ENCODE measurements at regions not wholly inside any gene's neighbourhood (a gene's known extent, or its start where the extent isn't known, plus 50 kb on each side); places are given as distances from the start of the nearest gene placed in this dataset.

DNA sequence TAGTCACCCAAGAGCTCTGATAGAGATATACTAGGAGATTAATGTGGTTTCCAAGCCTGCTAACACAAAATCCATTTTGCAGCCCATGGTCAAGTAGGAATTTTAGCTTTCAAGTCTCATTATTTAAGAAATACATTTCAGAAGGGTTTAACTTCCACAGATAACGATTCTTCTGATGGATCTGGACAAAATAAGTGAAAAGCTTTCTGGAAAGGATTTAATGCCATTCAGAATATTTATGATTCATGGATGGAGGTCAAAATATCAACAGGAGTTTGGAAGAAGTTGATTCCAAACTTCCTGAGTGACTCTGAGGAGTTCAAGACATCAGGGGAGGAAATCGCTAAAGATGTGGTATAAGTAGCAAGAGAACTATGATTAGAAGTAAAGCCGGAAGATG is 214.6 kb downstream of the ATXN7L3B start:
- Histone ChIP-seq H3K4me2 (ENCODE audit: low read depth, low read length, poor library complexity, severe bottlenecking) (no peak overlapping the region), H3K79me2 (ENCODE audit: insufficient read depth, low read length) (no peaks in the 10 kb centered on the region), H3K27ac (ENCODE audit: low read depth, low read length) (no peak overlapping the region), H3K9ac (ENCODE audit: low read length) (no peak overlapping the region), H3K9me2 (replicated peaks; ENCODE audit: insufficient read depth, low read length) (no peaks in the 10 kb centered on the region), H3F3A (ENCODE audit: insufficient read depth) (no peaks in the 10 kb centered on the region), H2AFZ (ENCODE audit: low read depth, low read length, severe bottlenecking) (no peak overlapping the region), H3K27me3 (ENCODE audit: low read length) (no peaks in the 10 kb centered on the region), H3K36me3 (ENCODE audit: low read length) (no peaks in the 10 kb centered on the region), H3K9me3 (ENCODE audit: insufficient read depth, low read length) (no peaks in the 10 kb centered on the region), H3K4me3 (ENCODE audit: insufficient read depth, low read length, poor library complexity, severe bottlenecking) (no peak overlapping the region), H4K20me1 (ENCODE audit: low read depth, low read length) (no peaks in the 10 kb centered on the region)
- TF ChIP-seq, protein P1, sequence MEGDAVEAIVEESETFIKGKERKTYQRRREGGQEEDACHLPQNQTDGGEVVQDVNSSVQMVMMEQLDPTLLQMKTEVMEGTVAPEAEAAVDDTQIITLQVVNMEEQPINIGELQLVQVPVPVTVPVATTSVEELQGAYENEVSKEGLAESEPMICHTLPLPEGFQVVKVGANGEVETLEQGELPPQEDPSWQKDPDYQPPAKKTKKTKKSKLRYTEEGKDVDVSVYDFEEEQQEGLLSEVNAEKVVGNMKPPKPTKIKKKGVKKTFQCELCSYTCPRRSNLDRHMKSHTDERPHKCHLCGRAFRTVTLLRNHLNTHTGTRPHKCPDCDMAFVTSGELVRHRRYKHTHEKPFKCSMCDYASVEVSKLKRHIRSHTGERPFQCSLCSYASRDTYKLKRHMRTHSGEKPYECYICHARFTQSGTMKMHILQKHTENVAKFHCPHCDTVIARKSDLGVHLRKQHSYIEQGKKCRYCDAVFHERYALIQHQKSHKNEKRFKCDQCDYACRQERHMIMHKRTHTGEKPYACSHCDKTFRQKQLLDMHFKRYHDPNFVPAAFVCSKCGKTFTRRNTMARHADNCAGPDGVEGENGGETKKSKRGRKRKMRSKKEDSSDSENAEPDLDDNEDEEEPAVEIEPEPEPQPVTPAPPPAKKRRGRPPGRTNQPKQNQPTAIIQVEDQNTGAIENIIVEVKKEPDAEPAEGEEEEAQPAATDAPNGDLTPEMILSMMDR (IDR thresholded peaks at IDR 0.05; ENCODE audit: insufficient read depth, low read length, poor library complexity, severe bottlenecking) = no peak
- TF ChIP-seq EZH2phosphoT487 (conservative IDR thresholded peaks at IDR 0.05; ENCODE audit: low read length) = no peak

DNA sequence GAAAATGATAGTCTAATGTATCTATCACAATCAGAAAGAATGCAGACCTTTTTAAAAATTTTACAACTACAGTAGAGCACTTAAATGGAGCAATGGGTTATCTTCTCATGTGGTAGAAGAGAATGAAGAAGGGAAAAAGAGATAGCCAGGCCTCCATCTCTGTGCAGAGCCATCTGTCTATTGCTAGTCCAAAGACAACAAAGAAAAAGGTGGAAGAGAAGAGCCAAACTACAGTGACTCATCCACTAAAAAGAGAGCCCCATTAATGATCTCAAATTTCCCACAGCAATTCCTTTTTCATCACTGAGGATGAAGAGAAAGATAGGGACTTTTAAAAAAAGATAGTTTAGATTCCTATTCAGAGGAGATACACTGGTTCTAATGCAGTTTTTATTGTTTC is 232.9 kb downstream of the ATXN7L3B start:
- Histone ChIP-seq H3K9me3 (ENCODE audit: insufficient read depth, low read length) (no peaks in the 10 kb centered on the region), H3K27ac (ENCODE audit: low read depth, low read length) (no peak overlapping the region), H3K36me3 (ENCODE audit: low read length) (no peaks in the 10 kb centered on the region), H3F3A (ENCODE audit: insufficient read depth) (no peaks in the 10 kb centered on the region), H4K20me1 (ENCODE audit: low read depth, low read length) (no peaks in the 10 kb centered on the region), H3K9ac (ENCODE audit: low read length) (no peak overlapping the region), H3K4me3 (ENCODE audit: insufficient read depth, low read length, poor library complexity, severe bottlenecking) (no peak overlapping the region), H3K27me3 (ENCODE audit: low read length) (no peaks in the 10 kb centered on the region; the same call in 1 of the 2 replicates), H3K9me2 (replicated peaks; ENCODE audit: insufficient read depth, low read length) (no peaks in the 10 kb centered on the region), H2AFZ (ENCODE audit: low read depth, low read length, severe bottlenecking) (no peak overlapping the region), H3K79me2 (ENCODE audit: insufficient read depth, low read length) (no peaks in the 10 kb centered on the region), H3K4me2 (ENCODE audit: low read depth, low read length, poor library complexity, severe bottlenecking) (no peak overlapping the region)
- TF ChIP-seq, protein P1 (IDR thresholded peaks at IDR 0.05; ENCODE audit: insufficient read depth, low read length, poor library complexity, severe bottlenecking) = no peak
- no peak for TF ChIP-seq EZH2phosphoT487 (conservative IDR thresholded peaks at IDR 0.05; ENCODE audit: low read length)

DNA sequence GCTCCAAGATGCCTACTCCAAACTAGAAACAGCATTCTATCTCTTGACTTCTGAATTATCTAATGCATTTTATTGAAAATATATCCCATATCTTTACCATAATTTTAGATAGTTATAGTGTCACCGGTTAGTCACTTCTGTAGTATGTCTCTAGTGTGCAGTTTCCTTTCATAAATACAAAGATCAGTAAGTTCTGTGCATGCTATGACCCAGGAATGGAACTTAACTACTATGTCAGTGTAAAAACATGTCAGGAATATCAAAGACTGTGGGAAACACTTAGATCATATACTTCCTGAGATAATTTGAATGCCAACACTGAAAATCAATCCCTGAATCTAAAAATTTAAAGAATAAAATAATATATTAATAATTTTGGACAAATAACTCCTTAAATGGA is 237.6 kb downstream of the ATXN7L3B start:
- H3K4me2 ChIP-seq (ENCODE audit: low read depth, low read length, poor library complexity, severe bottlenecking) = no peak overlapping the region
- no peaks in the 10 kb centered on the region for H4K20me1 ChIP-seq (ENCODE audit: low read depth, low read length)
- no peaks in the 10 kb centered on the region; the same call in 1 of the 2 replicates for H3K27me3 ChIP-seq (ENCODE audit: low read length)
- no peak overlapping the region for H3K4me3 ChIP-seq (ENCODE audit: insufficient read depth, low read length, poor library complexity, severe bottlenecking)
- no peaks in the 10 kb centered on the region for H3K9me3 ChIP-seq (ENCODE audit: insufficient read depth, low read length)
- TF ChIP-seq, protein P1 (IDR thresholded peaks at IDR 0.05; ENCODE audit: insufficient read depth, low read length, poor library complexity, severe bottlenecking) = no peak
- no peak for TF ChIP-seq EZH2phosphoT487 (conservative IDR thresholded peaks at IDR 0.05; ENCODE audit: low read length)
- H3K9me2 ChIP-seq (replicated peaks; ENCODE audit: insufficient read depth, low read length) = no peaks in the 10 kb centered on the region
- H3K9ac ChIP-seq (ENCODE audit: low read length) = no peak overlapping the region
- no peaks in the 10 kb centered on the region for H3F3A ChIP-seq (ENCODE audit: insufficient read depth)
- no peaks in the 10 kb centered on the region for H3K79me2 ChIP-seq (ENCODE audit: insufficient read depth, low read length)
- H3K36me3 ChIP-seq (ENCODE audit: low read length) = no peaks in the 10 kb centered on the region
- no peak overlapping the region for H3K27ac ChIP-seq (ENCODE audit: low read depth, low read length)
- no peak overlapping the region for H2AFZ ChIP-seq (ENCODE audit: low read depth, low read length, severe bottlenecking)
